Mononuclear cell (primary cell): ENCODE measurements at regions not wholly inside any gene's neighbourhood (a gene's known extent, or its start where the extent isn't known, plus 50 kb on each side); places are given as distances from the start of the nearest gene placed in this dataset.
"Not testable (repeated sequence)": the region's sequence is repeated elsewhere in the genome, so short reads cannot be mapped to it uniquely, and the experiment has no call there.

Source experiments
- H3K27me3 ChIP-seq: 2 replicates; pipeline ENCODE4 v1.6.0; 2011; ENCODE audit warnings: low read length, control low read depth; ENCODE audit not compliant: insufficient read depth
- H3K4me1 ChIP-seq: 2 replicates; pipeline ENCODE4 v1.5.1; 2011; ENCODE audit warnings: mild to moderate bottlenecking, low read length, control low read depth; ENCODE audit not compliant: insufficient read depth
- H3K4me3 ChIP-seq: 2 replicates; pipeline ENCODE4 v1.5.1; 2011; ENCODE audit warnings: mild to moderate bottlenecking, low read length, moderate library complexity
- H3K9me3 ChIP-seq: 2 replicates; pipeline ENCODE4 v1.5.1; 2011; ENCODE audit warnings: low read depth, mild to moderate bottlenecking, control low read depth, low read length

DNA sequence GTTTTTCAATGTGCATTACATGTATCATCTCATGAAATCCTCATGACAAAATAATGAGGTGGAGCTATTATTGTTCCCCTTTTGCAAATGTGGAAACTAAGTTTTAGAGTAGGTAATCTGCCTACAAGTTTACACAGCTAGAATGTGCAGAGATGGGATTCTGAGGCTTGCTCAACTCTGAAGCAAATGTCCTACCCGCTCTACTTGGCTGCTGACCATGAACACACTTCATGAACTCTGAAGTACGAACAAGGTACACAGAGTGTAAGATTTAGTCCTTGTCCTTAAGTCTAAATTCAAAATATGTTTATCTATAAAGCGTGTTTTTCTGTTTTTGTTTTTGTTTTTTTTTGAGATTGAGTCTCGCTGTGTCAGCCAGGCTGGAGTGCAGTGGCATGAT is 63.6 kb upstream of the NOTCH2NLA start:
- H3K27me3 ChIP-seq, H3K4me1 ChIP-seq, H3K4me3 ChIP-seq, H3K9me3 ChIP-seq: not testable (repeated sequence)

DNA sequence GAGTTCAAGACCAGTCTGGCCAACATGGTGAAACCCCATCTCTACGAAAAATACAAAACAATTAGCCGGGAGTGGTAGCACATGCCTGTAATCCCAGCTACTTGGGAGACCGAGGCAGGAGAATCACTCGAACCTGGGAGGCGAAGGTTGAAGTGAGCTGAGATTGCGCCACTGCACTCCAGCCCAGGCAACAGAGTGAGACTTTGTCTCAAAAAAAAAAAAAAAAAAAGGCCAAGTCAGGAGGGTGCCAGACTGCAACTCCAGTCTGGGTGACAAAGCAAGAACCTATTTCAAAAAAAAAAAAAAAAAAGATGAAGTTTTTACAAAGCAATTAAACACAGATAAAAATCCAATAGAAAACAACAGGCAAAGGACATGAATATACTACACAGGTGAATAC is 59.1 kb upstream of the NOTCH2NLA start:
- not testable (repeated sequence) for H3K4me3 ChIP-seq, H3K4me1 ChIP-seq, H3K27me3 ChIP-seq, H3K9me3 ChIP-seq

DNA sequence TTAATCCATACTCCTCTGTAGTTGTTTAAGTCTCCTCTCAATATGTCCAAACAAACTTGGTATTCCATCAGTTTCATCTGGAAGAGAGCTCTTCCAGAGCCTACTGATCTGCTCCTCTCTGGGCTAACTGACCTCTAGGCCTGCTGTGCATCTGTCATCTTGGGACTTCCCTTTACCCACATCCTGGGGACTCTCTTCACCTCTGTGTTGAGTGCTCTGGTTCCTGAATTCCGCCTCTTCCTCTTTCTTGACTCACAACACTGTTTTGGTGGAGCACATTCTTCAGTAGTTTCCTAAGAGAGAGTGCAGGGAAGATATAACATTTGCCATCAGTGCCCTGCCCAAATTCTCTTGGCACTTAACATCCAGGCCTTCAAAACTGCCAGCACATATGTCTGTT is 55.9 kb upstream of the NOTCH2NLA start:
- not testable (repeated sequence) for H3K4me3 ChIP-seq, H3K9me3 ChIP-seq, H3K4me1 ChIP-seq, H3K27me3 ChIP-seq

DNA sequence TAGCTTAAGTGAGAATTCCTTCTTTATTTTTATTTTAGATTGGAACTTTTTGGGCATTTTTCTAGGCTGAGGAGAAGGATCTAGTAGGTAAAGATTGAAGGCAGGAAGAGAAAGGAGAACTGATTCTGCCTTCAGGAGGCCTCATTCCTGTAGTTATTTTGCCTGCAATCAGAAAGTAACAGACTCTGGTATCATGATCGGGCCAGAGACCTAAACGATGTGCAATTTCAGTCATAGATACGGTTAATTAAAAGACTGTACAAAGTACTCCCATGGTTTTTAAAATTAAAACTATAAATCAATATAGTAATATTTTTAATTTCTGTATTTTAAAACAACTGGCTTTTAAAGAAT is 54.7 kb upstream of the NOTCH2NLA start:
- not testable (repeated sequence) for H3K9me3 ChIP-seq, H3K27me3 ChIP-seq, H3K4me3 ChIP-seq, H3K4me1 ChIP-seq

DNA sequence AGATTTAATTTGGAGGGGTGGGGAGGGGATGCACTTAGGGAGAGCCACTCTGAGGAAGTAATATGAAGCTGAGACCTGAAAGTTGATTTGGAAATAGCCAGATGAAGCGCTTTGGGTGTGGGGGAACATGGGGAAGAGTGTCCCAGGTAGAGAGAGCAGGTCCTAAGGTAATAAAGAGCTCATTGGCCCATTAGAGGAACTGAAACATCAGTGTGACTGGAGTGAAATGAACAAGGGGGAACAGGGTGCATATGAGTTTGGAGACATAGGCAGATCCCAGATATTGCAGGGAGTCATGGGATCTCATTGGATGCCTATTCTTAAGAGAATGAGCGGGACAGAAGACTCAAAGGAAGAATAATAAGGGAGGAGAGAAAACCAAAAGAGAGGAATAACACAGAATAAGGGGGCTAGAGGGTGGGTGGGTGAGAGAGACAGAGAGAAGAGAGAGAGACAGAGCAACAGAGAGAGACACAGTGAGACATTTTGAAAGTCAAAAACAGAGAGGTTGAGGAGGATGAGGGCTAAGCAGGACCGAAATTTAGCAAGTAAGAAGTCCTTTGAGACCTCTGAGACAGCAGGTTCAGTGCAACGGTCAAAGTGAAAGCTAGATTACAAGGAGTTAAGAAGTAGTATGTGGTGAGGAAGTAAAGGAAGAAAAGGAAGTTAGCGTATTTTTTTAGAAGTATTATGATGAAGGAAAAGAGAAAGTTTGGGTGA is 54.1 kb upstream of the NOTCH2NLA start:
- not testable (repeated sequence) for H3K9me3 ChIP-seq, H3K4me1 ChIP-seq, H3K27me3 ChIP-seq, H3K4me3 ChIP-seq

DNA sequence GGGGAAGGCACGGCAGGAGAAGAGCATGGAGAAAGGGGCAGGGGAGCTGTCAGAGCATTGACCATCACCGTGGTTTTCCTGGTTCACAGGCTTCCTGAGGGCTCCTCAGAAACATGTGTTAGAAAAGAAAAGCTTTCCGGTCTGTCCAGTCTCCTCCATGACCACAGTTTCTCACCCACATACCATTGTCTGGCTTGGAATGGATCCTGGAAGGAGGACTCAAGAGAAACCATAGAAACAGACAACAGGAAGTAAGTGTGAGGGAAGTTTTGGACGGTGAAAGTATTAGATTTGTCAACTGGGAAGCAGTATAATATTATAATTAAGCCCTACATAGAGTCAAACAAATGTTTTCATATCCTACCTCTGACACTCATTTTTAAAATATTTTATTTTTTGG is 52.7 kb upstream of the NOTCH2NLA start:
- not testable (repeated sequence) for H3K4me1 ChIP-seq, H3K27me3 ChIP-seq

DNA sequence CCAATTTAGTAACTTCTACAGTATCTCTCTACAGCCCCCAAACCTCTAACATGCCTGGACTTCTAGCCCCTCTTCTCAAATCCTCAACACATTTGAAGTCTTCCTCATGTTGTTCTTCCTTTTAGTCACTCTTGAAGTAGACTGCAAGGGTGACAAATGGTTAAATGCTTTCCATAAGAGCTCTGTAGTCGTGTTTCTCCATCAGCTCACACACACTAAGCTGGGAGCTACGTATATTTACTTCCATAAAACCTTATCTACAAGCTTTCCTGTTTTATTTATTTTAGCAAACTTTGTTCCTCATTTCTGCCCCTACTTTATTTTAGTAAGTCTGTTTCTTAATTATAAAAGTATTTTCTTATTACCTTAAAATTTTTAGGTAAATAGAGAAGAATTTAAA is 49.9 kb upstream of the NOTCH2NLA start:
- H3K4me1 ChIP-seq, H3K27me3 ChIP-seq, H3K9me3 ChIP-seq, H3K4me3 ChIP-seq: not testable (repeated sequence)

More for the DNA sequence above, 52.7 kb upstream of the NOTCH2NLA start:
- H3K4me3 ChIP-seq, H3K9me3 ChIP-seq: not testable (repeated sequence)
